Endothelial cell of umbilical vein (primary cell): ENCODE measurements at regions not wholly inside any gene's neighbourhood (a gene's known extent, or its start where the extent isn't known, plus 50 kb on each side); places are given as distances from the start of the nearest gene placed in this dataset.

Source experiments
- BruUV-seq: library from RNA; stranded (reverse); fragments of 400-500 nt; replicated peaks from 2 replicates; lab custom pipeline; 2021; lab: Mats Ljungman, UMichigan
- CTCF ChIA-PET: fragments of 300-600, 350-600 bp; sonication (Branson Sonifier 250); formaldehyde crosslinking; loops from one replicate; lab custom pipeline; 2021; ENCODE audit warnings: antibody characterized with exemption, inconsistent platforms; lab: Charles Lee
- POLR2A ChIA-PET: fragments of 300-600, 350-600 bp; sonication (Branson Sonifier 250); formaldehyde crosslinking; loops from one replicate; lab custom pipeline; 2021; ENCODE audit warnings: antibody characterized with exemption, inconsistent platforms; lab: Charles Lee
- DNase-seq: peaks from one replicate; pipeline ENCODE4 v3.0.0-alpha.2; 2011; ENCODE audit warnings: low read depth, low spot score
- FAIRE-seq: peaks from 2 replicates; lab custom pipeline; 2011; peaks lifted over from hg19 to GRCh38; lab: Jason Lieb, UNC
- H2AFZ ChIP-seq: 2 replicates; pipeline ENCODE4 v1.6.0; 2012; ENCODE audit warnings: low read depth, low read length, control low read depth, inconsistent platforms
- H3K27ac ChIP-seq: 2 replicates; pipeline ENCODE4 v1.5.1; 2011; ENCODE audit warnings: low read depth, mild to moderate bottlenecking, control low read depth, low read length, moderate library complexity; ENCODE audit not compliant: insufficient read depth
- H3K27me3 ChIP-seq, 2 experiments: 2 replicates each; pipeline versions ENCODE4 v1.6.0 to v1.6.1; 2011; ENCODE audit warnings: low read length in 2 of 2, mixed read lengths in 1 of 2; ENCODE audit not compliant: control insufficient read depth in 2 of 2, insufficient read depth in 2 of 2
- H3K36me3 ChIP-seq, 2 experiments: 2 replicates in 1 of 2; 3 replicates in 1 of 2; pipeline ENCODE4 v1.5.1; 2011; ENCODE audit warnings: low read length in 2 of 2, mild to moderate bottlenecking in 1 of 2, moderate library complexity in 1 of 2; ENCODE audit not compliant: control insufficient read depth in 2 of 2, insufficient read depth in 2 of 2; ENCODE audit errors: extremely low read depth in 1 of 2
- H3K4me1 ChIP-seq: 3 replicates; pipeline ENCODE4 v1.5.1; 2011; ENCODE audit warnings: mild to moderate bottlenecking, low read length; ENCODE audit not compliant: control insufficient read depth, insufficient read depth; ENCODE audit errors: extremely low read depth
- H3K4me2 ChIP-seq: 2 replicates; pipeline ENCODE4 v1.6.1; 2011; ENCODE audit warnings: low read length, control low read depth, mixed read lengths; ENCODE audit not compliant: insufficient read depth
- H3K4me3 ChIP-seq, 3 experiments: fragments of 200-600 bp in 1 of 3; sonication (generic), shearing (Covaris generic) in 1 of 3; replicated peaks in 1 of 3; 2 replicates each; pipeline ENCODE4 v1.5.1; 2011 to 2016; ENCODE audit warnings: control low read depth in 3 of 3, low read length in 3 of 3, mild to moderate bottlenecking in 2 of 3, inconsistent platforms in 1 of 3, low read depth in 1 of 3, moderate library complexity in 1 of 3; ENCODE audit not compliant: insufficient read depth in 1 of 3
- H3K79me2 ChIP-seq: 2 replicates; pipeline ENCODE4 v1.6.0; 2012; ENCODE audit warnings: low read length, inconsistent platforms; ENCODE audit not compliant: control insufficient read depth, insufficient read depth
- H3K9ac ChIP-seq: replicated peaks from 2 replicates; pipeline ENCODE3; 2011; ENCODE audit warnings: low read length, control low read depth; ENCODE audit not compliant: insufficient read depth; ENCODE audit errors: extremely low read depth
- H3K9me1 ChIP-seq: replicated peaks from 3 replicates; pipeline ENCODE4 v1.6.0; 2011; ENCODE audit warnings: mild to moderate bottlenecking, low read length; ENCODE audit not compliant: control insufficient read depth, insufficient read depth; ENCODE audit errors: extremely low read depth
- H3K9me3 ChIP-seq: replicated peaks from 2 replicates; pipeline ENCODE4 v1.5.1; 2012; ENCODE audit warnings: low read length, inconsistent platforms; ENCODE audit not compliant: control insufficient read depth, insufficient read depth
- H4K20me1 ChIP-seq: replicated peaks from 2 replicates; pipeline ENCODE3; 2011; ENCODE audit warnings: mild to moderate bottlenecking, low read length; ENCODE audit not compliant: control insufficient read depth, insufficient read depth; ENCODE audit errors: extremely low read depth
- EZH2 ChIP-seq: IDR thresholded peaks from 2 replicates; pipeline ENCODE4 v1.6.1; 2012; ENCODE audit warnings: borderline replicate concordance, low read depth, mild to moderate bottlenecking, moderate library complexity, low read length, inconsistent platforms; ENCODE audit not compliant: severe bottlenecking
- FOS ChIP-seq: IDR thresholded peaks from 2 replicates; pipeline ENCODE4 v1.6.1; 2011; ENCODE audit warnings: mild to moderate bottlenecking, low read length, moderate library complexity, borderline replicate concordance; ENCODE audit not compliant: insufficient read depth
- GATA2 ChIP-seq: IDR thresholded peaks from 2 replicates; pipeline ENCODE4 v1.7.0; 2011; ENCODE audit warnings: low read depth, mild to moderate bottlenecking, moderate library complexity, mixed read lengths, low read length; ENCODE audit not compliant: insufficient read length, insufficient read depth
- JUN ChIP-seq: IDR thresholded peaks from 2 replicates; pipeline ENCODE4 v1.6.1; 2011; ENCODE audit warnings: borderline replicate concordance, low read depth; ENCODE audit not compliant: insufficient read length, insufficient read depth
- MYC ChIP-seq: IDR thresholded peaks from one replicate; pipeline ENCODE4 v1.6.1; 2011; ENCODE audit warnings: mild to moderate bottlenecking, low read depth, low read length
- POLR2A ChIP-seq: IDR thresholded peaks from 2 replicates; pipeline ENCODE4 v1.6.1; 2012; ENCODE audit warnings: low read depth, mild to moderate bottlenecking, control low read depth, low read length
- POLR2AphosphoS5 ChIP-seq: IDR thresholded peaks from 2 replicates; pipeline ENCODE4 v1.6.1; 2012; ENCODE audit warnings: low read depth, mild to moderate bottlenecking, control low read depth, low read length, moderate library complexity; ENCODE audit not compliant: insufficient read depth
- dilution Hi-C: fragments of 300-500 bp; cut with MboI; formaldehyde crosslinking; loops from one replicate; pipeline ENCODE4 v1.15.0; 2019; ENCODE audit warnings: low sequenced_read_pairs; ENCODE audit not compliant: extremely low pct_ligation_motif_present
- intact Hi-C: fragments of 100-400 bp; cut with micrococcal nuclease; formaldehyde crosslinking; loops from one replicate; pipeline ENCODE4 v1.10.0; 2022
- TF ChIP-seq, protein P1 (sequence below), 2 donors: IDR thresholded peaks; 1 replicate in 1 of 2; 2 replicates in 1 of 2; pipeline ENCODE4 v1.5.1; 2011; ENCODE audit warnings: low read length in 2 of 2, mild to moderate bottlenecking in 2 of 2, moderate library complexity in 2 of 2, control low read depth in 1 of 2, inconsistent platforms in 1 of 2, low read depth in 1 of 2; ENCODE audit not compliant: insufficient read depth in 1 of 2; ENCODE audit errors: extremely low read depth in 1 of 2
- TF ChIP-seq, protein P2 (sequence below): IDR thresholded peaks from 2 replicates; pipeline ENCODE4 v1.6.1; 2011; ENCODE audit not compliant: insufficient read depth, insufficient read length

DNA sequence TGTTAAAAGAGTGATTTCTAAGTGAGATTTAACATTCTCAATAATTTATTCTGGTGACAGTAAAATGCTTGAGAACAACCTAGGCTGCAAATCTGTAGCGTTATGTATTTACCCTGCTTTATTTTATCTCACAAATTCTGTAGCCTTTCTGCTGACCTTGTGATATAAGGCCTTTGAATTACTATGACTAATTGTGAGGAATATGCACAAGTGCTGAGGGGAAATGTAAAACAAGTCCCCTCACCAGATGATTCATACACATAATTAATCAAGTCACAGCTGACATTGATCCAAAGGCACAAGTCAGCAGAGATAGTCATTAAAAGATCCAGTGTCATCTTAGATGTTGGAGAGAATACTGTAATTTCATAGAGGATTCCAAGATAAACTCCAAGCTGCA lies 992.7 kb upstream of the USP15 start:
- H3K9me1 ChIP-seq, result no peaks in the 10 kb centered on the region
- no peak for DNase-seq
- no peak overlapping the region for H3K4me3 ChIP-seq
- H3K9ac ChIP-seq, result no peak overlapping the region
- no peaks in the 10 kb centered on the region for H3K27me3 ChIP-seq
- TF ChIP-seq JUN (no peak), POLR2AphosphoS5 (no peak)
- no peak overlapping the region for H3K27ac ChIP-seq
- no peak for FAIRE-seq
- no peak overlapping the region for H3K4me2 ChIP-seq
- ChIA-PET CTCF (no interaction called here), POLR2A (no interaction called here)
- dilution Hi-C loops, result no loop called here
- no peaks in the 10 kb centered on the region for H3K36me3 ChIP-seq
- no peaks in the 10 kb centered on the region for H4K20me1 ChIP-seq
- H3K4me1 ChIP-seq, result no peaks in the 10 kb centered on the region
- H3K9me3 ChIP-seq, result peaks cover 5% of the 10 kb centered on the region
- no peaks in the 10 kb centered on the region for H3K79me2 ChIP-seq
- no peak overlapping the region for H2AFZ ChIP-seq
- intact Hi-C loops, result no loop called here
- no TSS peak for BruUV-seq

GRCh38 chr12:61272441-61272840 lies 987.8 kb upstream of the USP15 start:
- no peak for TF ChIP-seq GATA2
- TF ChIP-seq FOS, result no peak
- TF ChIP-seq JUN, result no peak
- TF ChIP-seq MYC, result no peak
- TF ChIP-seq, protein P1, sequence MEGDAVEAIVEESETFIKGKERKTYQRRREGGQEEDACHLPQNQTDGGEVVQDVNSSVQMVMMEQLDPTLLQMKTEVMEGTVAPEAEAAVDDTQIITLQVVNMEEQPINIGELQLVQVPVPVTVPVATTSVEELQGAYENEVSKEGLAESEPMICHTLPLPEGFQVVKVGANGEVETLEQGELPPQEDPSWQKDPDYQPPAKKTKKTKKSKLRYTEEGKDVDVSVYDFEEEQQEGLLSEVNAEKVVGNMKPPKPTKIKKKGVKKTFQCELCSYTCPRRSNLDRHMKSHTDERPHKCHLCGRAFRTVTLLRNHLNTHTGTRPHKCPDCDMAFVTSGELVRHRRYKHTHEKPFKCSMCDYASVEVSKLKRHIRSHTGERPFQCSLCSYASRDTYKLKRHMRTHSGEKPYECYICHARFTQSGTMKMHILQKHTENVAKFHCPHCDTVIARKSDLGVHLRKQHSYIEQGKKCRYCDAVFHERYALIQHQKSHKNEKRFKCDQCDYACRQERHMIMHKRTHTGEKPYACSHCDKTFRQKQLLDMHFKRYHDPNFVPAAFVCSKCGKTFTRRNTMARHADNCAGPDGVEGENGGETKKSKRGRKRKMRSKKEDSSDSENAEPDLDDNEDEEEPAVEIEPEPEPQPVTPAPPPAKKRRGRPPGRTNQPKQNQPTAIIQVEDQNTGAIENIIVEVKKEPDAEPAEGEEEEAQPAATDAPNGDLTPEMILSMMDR (IDR thresholded peaks at IDR 0.05; ENCODE audit: extremely low read depth in 1 of 2, insufficient read depth in 1 of 2, low read depth in 1 of 2, low read length in 2 of 2), result no peak
- no peak for TF ChIP-seq POLR2A
- TF ChIP-seq POLR2AphosphoS5, result no peak
- TF ChIP-seq, protein P2, sequence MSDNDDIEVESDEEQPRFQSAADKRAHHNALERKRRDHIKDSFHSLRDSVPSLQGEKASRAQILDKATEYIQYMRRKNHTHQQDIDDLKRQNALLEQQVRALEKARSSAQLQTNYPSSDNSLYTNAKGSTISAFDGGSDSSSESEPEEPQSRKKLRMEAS, result no peak
- TF ChIP-seq EZH2, result no peak
- dilution Hi-C loops, result no loop called here
- H3K4me1 ChIP-seq, result no peaks in the 10 kb centered on the region

More at GRCh38 chr12:61272441-61272840, 987.8 kb upstream of the USP15 start:
- Histone ChIP-seq H3K27ac (no peak overlapping the region), H3K4me2 (no peak overlapping the region), H4K20me1 (no peaks in the 10 kb centered on the region), H3K9me1 (no peaks in the 10 kb centered on the region), H3K36me3 (no peaks in the 10 kb centered on the region), H3K9ac (no peak overlapping the region), H2AFZ (no peak overlapping the region), H3K4me3 (no peak overlapping the region), H3K79me2 (no peaks in the 10 kb centered on the region), H3K27me3 (no peaks in the 10 kb centered on the region), H3K9me3 (peaks cover 2% of the 10 kb centered on the region)
- CTCF ChIA-PET, result no interaction called here
- FAIRE-seq (no peak), DNase-seq (no peak)
- intact Hi-C loops, result no loop called here
- no TSS peak for BruUV-seq
- POLR2A ChIA-PET, result no interaction called here
